GM18861 (cell line): ENCODE measurements at regions not wholly inside any gene's neighbourhood (a gene's known extent, or its start where the extent isn't known, plus 50 kb on each side); places are given as distances from the start of the nearest gene placed in this dataset.
"Not testable (repeated sequence)": the region's sequence is repeated elsewhere in the genome, so short reads cannot be mapped to it uniquely, and the experiment has no call there.

Experiments used
- ATAC-seq: cut with Tn5 transposase; IDR thresholded peaks from one replicate; pipeline ENCODE4 v1.9.1; 2021; ENCODE audit not compliant: unreplicated experiment

DNA sequence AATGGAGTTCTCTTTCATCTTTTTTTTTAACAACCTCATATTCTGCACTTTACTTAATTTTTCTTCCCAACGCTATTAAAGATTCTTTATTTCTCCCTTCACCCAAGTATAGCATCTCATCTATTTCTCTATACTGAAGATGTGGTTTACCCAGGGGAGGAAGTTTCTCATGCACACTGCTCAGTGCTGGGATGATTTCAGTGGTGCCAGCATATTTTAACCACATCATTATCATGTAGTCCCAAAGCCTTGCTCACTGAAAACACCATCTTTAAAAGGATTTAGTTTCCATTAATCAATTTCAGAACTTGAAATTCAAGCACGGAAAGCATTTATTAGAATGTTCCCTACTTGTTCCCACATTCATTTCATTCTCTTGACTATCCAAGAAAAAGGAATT is 725.7 kb downstream of the USP25 start:
- ATAC-seq, result no peak

DNA sequence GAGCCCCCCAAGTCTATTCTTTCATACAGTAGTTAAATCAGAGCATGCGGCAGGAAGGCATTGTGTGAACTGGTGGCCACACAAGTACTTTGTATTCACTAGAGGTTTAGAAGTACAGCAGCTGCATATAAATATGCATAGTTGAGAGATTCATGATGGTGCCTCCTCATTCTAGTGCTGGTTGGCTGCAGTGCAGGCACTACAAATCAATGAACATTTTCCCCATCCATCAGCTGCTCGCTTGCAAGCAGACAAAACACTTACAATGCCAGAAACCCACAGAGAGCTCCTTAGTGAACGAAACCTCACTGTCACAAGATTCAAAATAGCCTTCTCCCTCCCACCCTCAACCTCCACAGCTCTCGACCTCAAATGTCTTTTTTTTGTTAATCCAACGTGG is 726.2 kb downstream of the USP25 start:
- no peak for ATAC-seq

DNA sequence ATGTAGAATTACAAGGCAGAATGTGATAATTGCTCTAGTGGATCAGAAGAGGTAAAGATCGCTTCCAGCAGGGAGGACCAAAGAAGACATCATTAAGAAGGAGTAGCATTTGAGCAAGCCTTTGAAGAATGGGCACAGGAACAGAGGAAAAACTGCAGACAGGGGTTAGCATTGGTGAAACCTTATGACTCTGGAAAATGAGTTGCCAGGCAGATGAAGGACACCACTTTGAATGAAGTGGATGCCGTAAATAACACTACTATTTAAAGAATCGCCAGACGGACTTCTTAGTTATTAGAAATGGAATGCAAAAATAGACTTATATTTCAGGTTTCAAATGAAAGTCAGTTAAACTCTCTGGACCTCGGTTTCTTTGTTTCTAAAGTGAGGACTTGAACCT is 727.7 kb downstream of the USP25 start:
- ATAC-seq, result no peak

DNA sequence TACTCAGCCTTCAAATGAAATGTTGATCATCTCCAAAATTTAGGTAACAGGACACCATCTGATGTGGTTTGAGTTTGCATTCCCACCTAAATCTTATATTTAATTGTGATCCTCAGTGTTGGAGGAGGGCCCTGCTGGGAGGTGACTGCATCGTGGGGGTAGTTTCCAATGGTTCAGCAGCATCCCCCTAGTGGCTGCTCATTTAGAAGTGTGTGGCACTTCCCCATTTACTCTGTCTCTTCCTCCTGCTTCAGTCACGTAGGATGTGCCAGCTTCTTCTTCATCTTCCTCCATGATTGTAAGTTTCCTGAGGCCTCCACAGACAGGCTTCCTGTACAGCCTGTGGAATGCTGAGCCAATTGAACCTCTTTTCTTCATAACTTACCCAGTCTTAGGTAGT is 731.2 kb downstream of the USP25 start:
- ATAC-seq, result no peak

DNA sequence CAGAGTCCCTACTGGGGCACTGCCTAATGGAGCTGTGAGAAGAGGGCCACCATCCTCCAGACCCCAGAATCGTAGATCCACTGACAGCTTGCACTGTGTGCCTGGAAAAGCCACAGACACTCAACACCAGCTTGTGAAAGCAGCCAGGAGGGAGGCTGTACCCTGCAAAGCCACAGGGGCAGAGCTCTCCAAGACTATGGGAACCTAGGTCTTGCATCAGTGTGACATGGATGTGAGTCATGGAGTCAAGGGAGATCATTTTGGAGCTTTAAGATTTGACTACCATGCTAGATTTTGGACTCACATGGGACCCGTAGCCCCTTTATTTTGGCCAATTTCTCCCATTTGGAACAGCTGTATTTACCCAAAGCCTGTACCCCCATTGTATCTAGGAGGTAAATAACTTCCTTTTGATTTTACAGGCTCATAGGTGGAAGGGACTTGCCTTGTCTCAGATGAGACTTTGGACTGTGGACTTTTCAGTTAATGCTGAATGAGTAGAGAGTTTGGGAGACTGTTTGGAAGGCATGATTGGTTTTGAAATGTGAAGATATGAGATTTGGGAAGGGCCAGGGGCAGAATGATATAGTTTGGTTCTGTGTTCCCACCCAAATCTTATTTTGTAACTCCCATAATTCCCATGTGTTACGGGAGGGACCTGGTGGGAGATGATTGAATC is 734.6 kb downstream of the USP25 start:
- not testable (repeated sequence) for ATAC-seq

DNA sequence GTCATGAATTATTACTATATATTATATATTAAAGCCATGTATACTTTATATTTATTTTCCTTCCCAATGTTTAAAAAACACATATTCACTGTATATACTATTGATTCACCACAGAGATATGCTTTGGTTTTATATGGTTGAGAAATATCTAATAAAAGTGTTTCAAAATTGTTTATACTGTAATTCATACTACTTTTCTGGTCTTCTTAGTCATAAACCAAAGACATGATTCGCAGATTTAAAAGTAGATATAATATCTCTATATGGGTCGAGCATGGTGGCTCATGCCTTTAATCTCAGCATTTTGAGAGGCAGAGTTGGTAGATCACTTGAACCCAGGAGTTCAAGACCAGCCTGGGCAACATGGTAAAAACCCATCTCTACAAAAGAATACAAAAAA is 738.4 kb downstream of the USP25 start:
- ATAC-seq, result no peak

DNA sequence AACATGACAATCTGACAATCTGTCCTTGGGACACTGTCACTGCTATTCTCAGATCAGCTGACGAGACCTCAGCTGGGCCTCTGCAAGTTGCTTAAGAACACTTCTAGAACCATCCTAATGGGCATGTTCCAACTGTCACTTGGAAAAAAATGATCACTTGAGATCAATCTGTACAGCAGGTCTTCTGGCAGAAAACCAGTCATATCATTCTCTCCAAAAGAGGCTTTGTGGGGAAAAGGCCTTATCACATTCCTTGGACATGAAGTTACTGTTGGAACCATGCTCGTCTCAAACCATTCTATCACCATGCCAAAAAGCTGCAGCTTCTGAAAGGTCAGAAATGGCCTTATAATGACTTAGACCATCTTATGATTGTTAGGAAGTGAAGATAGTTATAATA is 744.2 kb downstream of the USP25 start:
- ATAC-seq, result no peak

- ATAC-seq, result no peak
These were observed 746.5 kb downstream of the USP25 start for GRCh38 chr21:16476056-16476825.

GRCh38 chr21:16488042-16488441 is 758.3 kb downstream of the USP25 start:
- no peak for ATAC-seq

DNA sequence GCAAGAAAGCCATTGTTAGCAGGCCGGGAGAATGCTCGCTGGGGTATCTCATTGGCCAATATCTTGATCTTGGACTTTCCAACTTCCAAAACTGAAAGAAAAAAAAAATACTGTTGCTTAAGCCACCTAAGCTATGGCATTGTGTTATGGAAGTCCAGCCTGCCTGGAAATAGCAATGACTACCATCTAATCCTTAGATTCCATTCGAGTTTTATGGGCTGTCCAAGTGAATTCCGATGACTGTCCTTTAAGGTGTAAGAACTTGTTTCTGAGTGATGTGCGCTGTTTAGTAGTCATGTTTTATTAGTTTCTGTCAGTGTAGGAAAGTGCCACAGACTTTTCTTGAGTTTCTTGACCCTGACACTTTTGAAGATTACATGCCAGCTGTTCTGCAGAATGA is 762.6 kb downstream of the USP25 start:
- no peak for ATAC-seq

GRCh38 chr21:16492892-16493291 is 763.1 kb downstream of the USP25 start:
- ATAC-seq, result no peak

GRCh38 chr21:16496609-16497008 is 766.8 kb downstream of the USP25 start:
- no peak for ATAC-seq

DNA sequence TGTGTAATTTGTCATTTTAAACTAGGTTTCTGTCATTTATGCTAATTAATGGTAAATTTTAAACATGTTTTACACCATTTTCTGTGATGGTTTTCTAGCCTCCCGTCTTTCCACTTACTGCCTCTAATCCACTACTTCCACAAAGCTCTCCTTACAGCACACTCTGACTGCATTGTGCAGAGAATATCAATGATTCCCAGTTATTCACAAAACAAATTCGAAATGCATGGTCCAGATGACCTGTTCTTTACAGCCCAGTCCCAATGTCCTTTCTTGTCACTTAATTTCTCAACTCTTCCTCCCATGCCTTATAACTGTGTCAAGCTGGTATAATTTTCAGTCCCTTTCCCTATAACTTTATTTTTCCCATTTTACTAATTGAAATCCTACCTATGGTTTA is 770.5 kb downstream of the USP25 start:
- ATAC-seq, result no peak

- no peak for ATAC-seq
These were observed 772.5 kb downstream of the USP25 start for GRCh38 chr21:16502273-16502672.

DNA sequence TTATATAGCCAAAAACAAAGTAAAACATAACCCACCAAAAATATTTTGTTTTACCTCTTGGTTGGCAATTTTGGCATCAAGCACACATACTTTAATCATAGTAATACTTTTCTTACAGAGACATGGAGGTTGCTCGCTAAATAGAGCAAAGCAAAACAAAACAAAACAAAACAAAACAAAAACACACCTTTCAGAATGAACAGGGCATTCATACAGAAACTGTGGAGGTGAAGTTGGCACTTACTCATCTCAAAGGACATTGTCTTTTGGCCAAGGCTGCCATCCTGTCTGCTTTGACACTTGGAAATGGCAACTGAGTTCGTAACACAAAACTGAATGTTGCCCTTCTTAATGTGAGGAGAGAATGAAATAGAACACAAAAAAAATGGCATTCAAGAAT is 773.1 kb downstream of the USP25 start:
- ATAC-seq, result no peak

GRCh38 chr21:16504281-16504680 is 774.5 kb downstream of the USP25 start:
- no peak for ATAC-seq

DNA sequence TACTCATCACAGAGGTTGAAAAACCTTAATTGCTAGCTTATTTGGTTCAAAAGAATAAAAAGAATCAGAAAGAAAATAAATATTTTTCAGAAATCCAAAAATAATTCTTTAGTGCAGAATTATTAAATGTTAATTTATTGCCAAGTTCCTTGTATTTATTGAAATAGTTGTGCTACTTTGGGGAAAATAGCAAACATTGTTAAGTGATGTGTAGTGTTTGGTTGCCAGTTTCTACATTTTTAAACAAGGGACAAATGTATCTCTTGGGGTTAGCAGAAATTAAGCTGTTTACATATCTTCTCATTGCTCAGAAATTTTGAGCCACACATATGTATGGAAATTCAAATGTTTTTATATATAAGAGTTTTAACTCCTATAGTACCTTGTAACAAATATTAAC is 775.0 kb downstream of the USP25 start:
- ATAC-seq, result no peak

DNA sequence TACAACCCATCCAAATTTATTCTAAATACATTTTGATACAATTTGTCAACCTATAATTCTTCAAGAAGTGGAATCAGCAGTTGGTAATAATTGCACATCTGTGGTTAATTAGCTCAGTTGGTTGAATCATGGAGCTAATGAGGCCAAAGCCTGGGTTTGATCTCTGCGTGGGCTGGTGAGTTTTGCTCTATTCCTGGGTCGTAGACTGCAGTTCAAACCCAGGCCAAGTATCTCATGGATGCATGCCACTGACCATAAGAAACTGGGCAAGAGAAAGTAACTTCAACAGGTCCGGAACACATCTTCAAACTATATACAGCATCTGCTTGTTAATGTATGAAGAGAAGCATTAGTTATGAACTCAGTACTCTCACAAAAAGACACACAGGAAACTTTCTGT is 779.7 kb downstream of the USP25 start:
- ATAC-seq, result no peak

GRCh38 chr21:16514316-16514715 is 784.5 kb downstream of the USP25 start:
- ATAC-seq, result no peak

GRCh38 chr21:16517383-16517782 is 787.6 kb downstream of the USP25 start:
- no peak for ATAC-seq

GRCh38 chr21:16519036-16519435 is 789.3 kb downstream of the USP25 start:
- no peak for ATAC-seq

- ATAC-seq, result no peak
These were observed 789.9 kb downstream of the USP25 start for GRCh38 chr21:16519644-16520043.

DNA sequence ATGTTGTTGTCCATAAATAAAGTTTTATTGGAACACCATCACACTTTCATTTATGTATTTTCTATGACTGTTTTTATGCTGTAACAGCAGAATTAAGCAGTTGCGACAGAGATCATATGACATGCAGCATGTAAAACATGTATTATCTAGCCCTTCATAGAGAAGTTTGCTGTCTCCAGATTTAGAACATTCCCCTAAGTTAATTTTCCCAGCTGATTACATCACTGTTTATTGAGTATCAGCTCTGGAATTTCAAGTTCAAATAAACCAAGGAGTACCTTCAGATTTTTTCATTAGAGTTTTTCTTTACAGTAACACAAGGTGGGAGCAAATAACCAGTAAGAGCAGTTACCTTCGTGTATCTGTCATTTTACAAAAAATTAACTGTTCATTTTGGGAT is 792.8 kb downstream of the USP25 start:
- ATAC-seq, result no peak
